HCT116 (cell line): ENCODE measurements at regions not wholly inside any gene's neighbourhood (a gene's known extent, or its start where the extent isn't known, plus 50 kb on each side); places are given as distances from the start of the nearest gene placed in this dataset.

ENCODE experiments used
- ATF3 ChIP-seq: IDR thresholded peaks from 2 replicates; pipeline ENCODE4 v1.6.1; 2012
- EGR1 ChIP-seq: IDR thresholded peaks from 2 replicates; pipeline ENCODE4 v1.6.1; 2012; ENCODE audit warnings: low read depth
- POLR2A ChIP-seq: IDR thresholded peaks from 2 replicates; pipeline ENCODE4 v1.7.0; 2011; ENCODE audit warnings: borderline replicate concordance; ENCODE audit not compliant: insufficient read depth, insufficient read length; ENCODE audit errors: extremely low read depth
- POLR2AphosphoS5 ChIP-seq: IDR thresholded peaks from 2 replicates; pipeline ENCODE4 v1.6.1; 2011; ENCODE audit warnings: mild to moderate bottlenecking, low read depth, low read length, moderate library complexity
- SIN3A ChIP-seq: IDR thresholded peaks from 2 replicates; pipeline ENCODE4 v1.6.1; 2012; ENCODE audit warnings: low read depth
- YY1 ChIP-seq: IDR thresholded peaks from 2 replicates; pipeline ENCODE4 v1.6.1; 2011; ENCODE audit warnings: low read length, low read depth, moderate library complexity, mild to moderate bottlenecking; ENCODE audit not compliant: insufficient replicate concordance; ENCODE audit errors: extremely low read depth
- TF ChIP-seq, protein P1 (sequence below): IDR thresholded peaks from 2 replicates; pipeline ENCODE4 v1.6.1; 2012; ENCODE audit warnings: low read depth
- TF ChIP-seq, protein P2 (sequence below), 3 experiments: fragments of 200-600 bp in 1 of 3; sonication (generic) in 1 of 3; IDR thresholded peaks in 2 of 3; conservative IDR thresholded peaks in 1 of 3; 2 replicates each; pipeline ENCODE4 v1.5.1; 2012 to 2017; ENCODE audit warnings: low read depth in 2 of 3, low read length in 2 of 3, antibody characterized with exemption in 1 of 3, borderline replicate concordance in 1 of 3, control low read depth in 1 of 3, mild to moderate bottlenecking in 1 of 3, mixed read lengths in 1 of 3, mixed run types in 1 of 3, moderate library complexity in 1 of 3; ENCODE audit not compliant: insufficient read depth in 1 of 3

- no peak for TF ChIP-seq POLR2A
- no peak for TF ChIP-seq SIN3A
- TF ChIP-seq, protein P1, sequence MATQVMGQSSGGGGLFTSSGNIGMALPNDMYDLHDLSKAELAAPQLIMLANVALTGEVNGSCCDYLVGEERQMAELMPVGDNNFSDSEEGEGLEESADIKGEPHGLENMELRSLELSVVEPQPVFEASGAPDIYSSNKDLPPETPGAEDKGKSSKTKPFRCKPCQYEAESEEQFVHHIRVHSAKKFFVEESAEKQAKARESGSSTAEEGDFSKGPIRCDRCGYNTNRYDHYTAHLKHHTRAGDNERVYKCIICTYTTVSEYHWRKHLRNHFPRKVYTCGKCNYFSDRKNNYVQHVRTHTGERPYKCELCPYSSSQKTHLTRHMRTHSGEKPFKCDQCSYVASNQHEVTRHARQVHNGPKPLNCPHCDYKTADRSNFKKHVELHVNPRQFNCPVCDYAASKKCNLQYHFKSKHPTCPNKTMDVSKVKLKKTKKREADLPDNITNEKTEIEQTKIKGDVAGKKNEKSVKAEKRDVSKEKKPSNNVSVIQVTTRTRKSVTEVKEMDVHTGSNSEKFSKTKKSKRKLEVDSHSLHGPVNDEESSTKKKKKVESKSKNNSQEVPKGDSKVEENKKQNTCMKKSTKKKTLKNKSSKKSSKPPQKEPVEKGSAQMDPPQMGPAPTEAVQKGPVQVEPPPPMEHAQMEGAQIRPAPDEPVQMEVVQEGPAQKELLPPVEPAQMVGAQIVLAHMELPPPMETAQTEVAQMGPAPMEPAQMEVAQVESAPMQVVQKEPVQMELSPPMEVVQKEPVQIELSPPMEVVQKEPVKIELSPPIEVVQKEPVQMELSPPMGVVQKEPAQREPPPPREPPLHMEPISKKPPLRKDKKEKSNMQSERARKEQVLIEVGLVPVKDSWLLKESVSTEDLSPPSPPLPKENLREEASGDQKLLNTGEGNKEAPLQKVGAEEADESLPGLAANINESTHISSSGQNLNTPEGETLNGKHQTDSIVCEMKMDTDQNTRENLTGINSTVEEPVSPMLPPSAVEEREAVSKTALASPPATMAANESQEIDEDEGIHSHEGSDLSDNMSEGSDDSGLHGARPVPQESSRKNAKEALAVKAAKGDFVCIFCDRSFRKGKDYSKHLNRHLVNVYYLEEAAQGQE, result no peak
- TF ChIP-seq, protein P2, sequence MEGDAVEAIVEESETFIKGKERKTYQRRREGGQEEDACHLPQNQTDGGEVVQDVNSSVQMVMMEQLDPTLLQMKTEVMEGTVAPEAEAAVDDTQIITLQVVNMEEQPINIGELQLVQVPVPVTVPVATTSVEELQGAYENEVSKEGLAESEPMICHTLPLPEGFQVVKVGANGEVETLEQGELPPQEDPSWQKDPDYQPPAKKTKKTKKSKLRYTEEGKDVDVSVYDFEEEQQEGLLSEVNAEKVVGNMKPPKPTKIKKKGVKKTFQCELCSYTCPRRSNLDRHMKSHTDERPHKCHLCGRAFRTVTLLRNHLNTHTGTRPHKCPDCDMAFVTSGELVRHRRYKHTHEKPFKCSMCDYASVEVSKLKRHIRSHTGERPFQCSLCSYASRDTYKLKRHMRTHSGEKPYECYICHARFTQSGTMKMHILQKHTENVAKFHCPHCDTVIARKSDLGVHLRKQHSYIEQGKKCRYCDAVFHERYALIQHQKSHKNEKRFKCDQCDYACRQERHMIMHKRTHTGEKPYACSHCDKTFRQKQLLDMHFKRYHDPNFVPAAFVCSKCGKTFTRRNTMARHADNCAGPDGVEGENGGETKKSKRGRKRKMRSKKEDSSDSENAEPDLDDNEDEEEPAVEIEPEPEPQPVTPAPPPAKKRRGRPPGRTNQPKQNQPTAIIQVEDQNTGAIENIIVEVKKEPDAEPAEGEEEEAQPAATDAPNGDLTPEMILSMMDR (IDR thresholded peaks at IDR 0.05 in 2 of 3, conservative IDR thresholded peaks at IDR 0.05 in 1 of 3; ENCODE audit: borderline replicate concordance in 1 of 3, insufficient read depth in 1 of 3, low read depth in 2 of 3, low read length in 2 of 3), result no peak
- no peak for TF ChIP-seq POLR2AphosphoS5
- TF ChIP-seq ATF3, result no peak
- no peak for TF ChIP-seq EGR1
- TF ChIP-seq YY1, result no peak
Measured at GRCh38 chr4:128390475-128390996, 102.9 kb upstream of the PGRMC2 start.
